Cardiac muscle cell (in vitro differentiated cells and primary cell): ENCODE measurements at regions not wholly inside any gene's neighbourhood (a gene's known extent, or its start where the extent isn't known, plus 50 kb on each side); places are given as distances from the start of the nearest gene placed in this dataset.
A peak's percentile ranks its signal among the peaks of the same experiment; 100 is the strongest.

ENCODE experiments used
- DNase-seq, 2 donors: peaks; one replicate each; pipeline versions ENCODE4 v3.0.0 to v3.0.0-alpha.2; 2010 to 2017; ENCODE audit warnings: low read depth in 1 of 2, low spot score in 1 of 2
- H3K27ac ChIP-seq: fragments of 200-600 bp; sonication (generic); 2 replicates; pipeline ENCODE4 v1.5.1; 2016
- H3K27me3 ChIP-seq: fragments of 200-600 bp; sonication (generic); 2 replicates; pipeline ENCODE4 v1.6.0; 2016; ENCODE audit warnings: control low read depth
- H3K36me3 ChIP-seq: fragments of 200-600 bp; sonication (generic); 2 replicates; pipeline ENCODE4 v1.5.1; 2016; ENCODE audit warnings: control low read depth
- H3K4me1 ChIP-seq: fragments of 200-600 bp; sonication (generic); 2 replicates; pipeline ENCODE4 v1.8.1; 2017; ENCODE audit warnings: low read depth, mild to moderate bottlenecking, mixed run types
- H3K4me3 ChIP-seq: fragments of 200-600 bp; sonication (generic); 2 replicates; pipeline ENCODE4 v1.5.1; 2016; ENCODE audit warnings: mild to moderate bottlenecking
- H3K9me3 ChIP-seq: fragments of 200-600 bp; sonication (generic); 2 replicates; pipeline ENCODE4 v1.5.1; 2017; ENCODE audit warnings: low read depth, mild to moderate bottlenecking, control low read depth
- CTCF ChIP-seq: IDR thresholded peaks from 2 replicates; pipeline ENCODE4 v1.5.1; 2012; ENCODE audit warnings: low read depth, mild to moderate bottlenecking, low read length

GRCh38 chr10:76640806-76641205 lies 996.8 kb downstream of the KCNMA1 start:
- H3K4me1 ChIP-seq, result peaks cover 4% of the 10 kb centered on the region

GRCh38 chr10:76632767-76633051 lies 1004.9 kb downstream of the KCNMA1 start:
- no peak overlapping the region for H3K27ac ChIP-seq
- peaks cover 17% of the 10 kb centered on the region for H3K4me1 ChIP-seq
- no peaks in the 10 kb centered on the region for H3K27me3 ChIP-seq
- H3K4me3 ChIP-seq, result no peak overlapping the region
- TF ChIP-seq CTCF, result peak; percentile 24
- no peaks in the 10 kb centered on the region for H3K9me3 ChIP-seq
- peak in 1 of 2 donors; percentile 33 for DNase-seq
- no peaks in the 10 kb centered on the region for H3K36me3 ChIP-seq

More at GRCh38 chr10:76640806-76641205, 996.8 kb downstream of the KCNMA1 start:
- Histone ChIP-seq H3K27me3 (no peaks in the 10 kb centered on the region), H3K27ac (no peak overlapping the region), H3K4me3 (no peak overlapping the region), H3K36me3 (no peaks in the 10 kb centered on the region), H3K9me3 (no peaks in the 10 kb centered on the region)
- DNase-seq, result no peak
- TF ChIP-seq CTCF, result no peak

GRCh38 chr10:76631884-76632766 lies 1005.5 kb downstream of the KCNMA1 start:
- DNase-seq, result peak in 1 of 2 donors; percentile 49
- no peaks in the 10 kb centered on the region for H3K9me3 ChIP-seq
- TF ChIP-seq CTCF, result no peak
- no peaks in the 10 kb centered on the region for H3K36me3 ChIP-seq
- H3K4me3 ChIP-seq, result no peak overlapping the region
- no peaks in the 10 kb centered on the region for H3K27me3 ChIP-seq
- H3K27ac ChIP-seq, result peak overlapping the region; percentile 40
- peaks cover 17% of the 10 kb centered on the region for H3K4me1 ChIP-seq

- TF ChIP-seq CTCF, result no peak
- Histone ChIP-seq H3K27ac (peak overlapping the region; percentile 40), H3K4me3 (no peak overlapping the region), H3K36me3 (no peaks in the 10 kb centered on the region), H3K27me3 (no peaks in the 10 kb centered on the region), H3K9me3 (no peaks in the 10 kb centered on the region), H3K4me1 (peaks cover 25% of the 10 kb centered on the region)
- no peak for DNase-seq
Observed at GRCh38 chr10:76631036-76631670, 1006.5 kb downstream of the KCNMA1 start.

- no peaks in the 10 kb centered on the region for H3K9me3 ChIP-seq
- TF ChIP-seq CTCF, result no peak
- no peak overlapping the region for H3K4me3 ChIP-seq
- no peaks in the 10 kb centered on the region for H3K27me3 ChIP-seq
- no peak for DNase-seq
- no peak overlapping the region for H3K27ac ChIP-seq
- no peaks in the 10 kb centered on the region for H3K36me3 ChIP-seq
- H3K4me1 ChIP-seq, result peaks cover 35% of the 10 kb centered on the region
Observed at GRCh38 chr10:76628801-76629200, 1008.8 kb downstream of the KCNMA1 start.
